Adrenal gland (tissue), 9 donors: ENCODE measurements at regions not wholly inside any gene's neighbourhood (a gene's known extent, or its start where the extent isn't known, plus 50 kb on each side); places are given as distances from the start of the nearest gene placed in this dataset.
"Not testable (repeated sequence)": the region's sequence is repeated elsewhere in the genome, so short reads cannot be mapped to it uniquely, and the experiment has no call there.

ENCODE experiments used
- DNase-seq, 7 donors: peaks; one replicate each; pipeline ENCODE4 v3.0.0-alpha.2; 2019 to 2020
- H3K27ac ChIP-seq, 5 donors: fragments of 200-600 bp; sonication (generic) in 4 of 5; 1 replicate in 3 of 5; 2 replicates in 2 of 5; pipeline versions ENCODE4 v1.5.1 to v1.8.0; 2016 to 2020; ENCODE audit warnings: mild to moderate bottlenecking in 1 of 5
- H3K27me3 ChIP-seq: fragments of 200-600 bp; 2 replicates; pipeline ENCODE4 v1.8.0; 2021
- H3K36me3 ChIP-seq, 2 donors: fragments of 200-600 bp; replicated peaks in 1 of 2; 1 replicate in 1 of 2; 2 replicates in 1 of 2; pipeline versions ENCODE4 v1.5.1 to v1.8.0; 2018 to 2022
- H3K4me1 ChIP-seq, 2 donors: fragments of 200-600 bp; replicated peaks in 1 of 2; 1 replicate in 1 of 2; 2 replicates in 1 of 2; pipeline versions ENCODE4 v1.5.1 to v1.8.0; 2018 to 2021
- H3K4me3 ChIP-seq, 4 donors: fragments of 200-600 bp; sonication (generic) in 3 of 4; one replicate each; pipeline ENCODE4 v1.5.1; 2016 to 2018
- H3K9me3 ChIP-seq, 3 donors: fragments of 200-600 bp; sonication (generic) in 1 of 3; replicated peaks in 1 of 3; 1 replicate in 2 of 3; 2 replicates in 1 of 3; pipeline versions ENCODE4 v1.5.1 to v1.8.0; 2016 to 2021
- POLR2A ChIP-seq, 2 donors: fragments of 450-650 bp; IDR thresholded peaks; one replicate each; pipeline ENCODE4 v1.6.1; 2017; ENCODE audit warnings: antibody characterized with exemption in 2 of 2, mild to moderate bottlenecking in 2 of 2, moderate library complexity in 1 of 2
- WGBS, 4 donors: extraction: QIAGEN DNeasy Blood & Tissue Kit in 2 of 4; methylation state at CpG; one replicate each; pipeline versions ENCODE4 v1.1.5 to v1.1.7; 2013 to 2017; 5-methylcytosine and 5-hydroxymethylcytosine counted together
- intact Hi-C, 2 donors: fragments of 100-400 bp; cut with DNase I; formaldehyde crosslinking; loops; one replicate each; pipeline versions ENCODE4 v1.14.1 to v1.15.0; 2022 to 2023
- TF ChIP-seq, protein P1 (sequence below), 6 experiments: fragments of 450-650 bp in 4 of 6; fragments of 200-600 bp in 2 of 6; sonication (generic) in 1 of 6; IDR thresholded peaks; 1 replicate in 5 of 6; 2 replicates in 1 of 6; pipeline versions ENCODE4 v1.5.1 to v1.8.0; 2016 to 2021; ENCODE audit warnings: antibody characterized with exemption in 6 of 6, mild to moderate bottlenecking in 2 of 6, moderate library complexity in 1 of 6
- donor health status: healthy with polysubstance abuse.
- donor health status: Bipolar disorder and iron deficiency.
- donor health status: DM: yes; HTN: yes; CAD: no.
- donor health status: DM: no; HTN: no; CAD: no.
- donor health status: DM: no; HTN: no; CAD: no.

DNA sequence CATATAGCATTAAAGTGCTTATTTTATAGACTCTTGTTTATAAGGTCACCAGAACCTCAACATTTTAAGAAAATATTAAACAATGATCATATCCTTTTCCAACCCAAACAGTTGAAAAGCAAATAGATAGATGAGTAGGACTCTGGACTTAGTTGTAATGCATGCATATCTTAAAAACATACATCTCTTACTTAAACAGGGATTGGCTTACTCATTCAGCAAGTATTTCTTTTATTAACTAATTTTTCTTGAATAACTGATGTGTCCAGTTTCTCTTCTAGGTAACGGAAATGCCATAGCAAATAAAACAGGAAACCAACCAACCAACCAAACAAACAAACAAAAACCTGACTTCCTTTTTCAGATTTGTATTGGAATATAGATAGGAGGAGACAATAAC, 70.9 kb upstream of the NBPF4 start:
- WGBS, 4 donors: 62 to 67% (median 65%) methylated on average over 1 of the region's 1 CpG
- intact Hi-C loops: no loop called here
- no peaks in the 10 kb centered on the region for H3K4me1 ChIP-seq
- no peaks in the 10 kb centered on the region for H3K9me3 ChIP-seq
- DNase-seq: no peak
- no peak overlapping the region for H3K4me3 ChIP-seq
- TF ChIP-seq POLR2A (IDR thresholded peaks at IDR 0.05): no peak
- TF ChIP-seq, protein P1, sequence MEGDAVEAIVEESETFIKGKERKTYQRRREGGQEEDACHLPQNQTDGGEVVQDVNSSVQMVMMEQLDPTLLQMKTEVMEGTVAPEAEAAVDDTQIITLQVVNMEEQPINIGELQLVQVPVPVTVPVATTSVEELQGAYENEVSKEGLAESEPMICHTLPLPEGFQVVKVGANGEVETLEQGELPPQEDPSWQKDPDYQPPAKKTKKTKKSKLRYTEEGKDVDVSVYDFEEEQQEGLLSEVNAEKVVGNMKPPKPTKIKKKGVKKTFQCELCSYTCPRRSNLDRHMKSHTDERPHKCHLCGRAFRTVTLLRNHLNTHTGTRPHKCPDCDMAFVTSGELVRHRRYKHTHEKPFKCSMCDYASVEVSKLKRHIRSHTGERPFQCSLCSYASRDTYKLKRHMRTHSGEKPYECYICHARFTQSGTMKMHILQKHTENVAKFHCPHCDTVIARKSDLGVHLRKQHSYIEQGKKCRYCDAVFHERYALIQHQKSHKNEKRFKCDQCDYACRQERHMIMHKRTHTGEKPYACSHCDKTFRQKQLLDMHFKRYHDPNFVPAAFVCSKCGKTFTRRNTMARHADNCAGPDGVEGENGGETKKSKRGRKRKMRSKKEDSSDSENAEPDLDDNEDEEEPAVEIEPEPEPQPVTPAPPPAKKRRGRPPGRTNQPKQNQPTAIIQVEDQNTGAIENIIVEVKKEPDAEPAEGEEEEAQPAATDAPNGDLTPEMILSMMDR (IDR thresholded peaks at IDR 0.05): no peak
- H3K27me3 ChIP-seq: no peaks in the 10 kb centered on the region
- H3K27ac ChIP-seq: no peak overlapping the region
- no peaks in the 10 kb centered on the region for H3K36me3 ChIP-seq

DNA sequence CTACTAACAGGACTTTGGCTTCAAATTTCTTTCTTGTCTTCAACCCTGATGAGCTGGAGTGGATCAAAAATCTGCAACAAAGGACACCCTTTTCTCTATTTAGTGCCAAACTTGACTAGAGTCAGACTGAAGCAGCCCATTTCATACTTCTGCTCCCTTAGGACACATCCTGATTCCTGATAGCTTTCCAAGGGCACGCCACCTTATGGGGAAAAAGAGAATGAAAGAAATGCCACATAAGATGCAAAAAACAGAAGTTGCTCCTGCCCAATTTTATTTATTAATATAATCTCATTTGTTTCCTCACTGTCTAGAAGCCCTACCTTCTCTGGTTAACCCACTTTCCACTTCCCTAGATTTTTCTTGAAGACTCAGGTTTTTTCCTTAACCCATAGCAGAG, 72.7 kb upstream of the NBPF4 start:
- no peaks in the 10 kb centered on the region for H3K27me3 ChIP-seq
- no peak overlapping the region for H3K4me3 ChIP-seq
- TF ChIP-seq, protein P1 (IDR thresholded peaks at IDR 0.05): peak in 2 of 6 experiments; percentile 13 to 22
- TF ChIP-seq POLR2A (IDR thresholded peaks at IDR 0.05): no peak
- 39 to 60% (median 52%) methylated on average over 1 of the region's 1 CpG for WGBS, 4 donors
- DNase-seq: no peak
- H3K27ac ChIP-seq: no peak overlapping the region
- no peaks in the 10 kb centered on the region for H3K36me3 ChIP-seq
- no peaks in the 10 kb centered on the region for H3K9me3 ChIP-seq
- no peaks in the 10 kb centered on the region for H3K4me1 ChIP-seq
- intact Hi-C loops: no loop called here

DNA sequence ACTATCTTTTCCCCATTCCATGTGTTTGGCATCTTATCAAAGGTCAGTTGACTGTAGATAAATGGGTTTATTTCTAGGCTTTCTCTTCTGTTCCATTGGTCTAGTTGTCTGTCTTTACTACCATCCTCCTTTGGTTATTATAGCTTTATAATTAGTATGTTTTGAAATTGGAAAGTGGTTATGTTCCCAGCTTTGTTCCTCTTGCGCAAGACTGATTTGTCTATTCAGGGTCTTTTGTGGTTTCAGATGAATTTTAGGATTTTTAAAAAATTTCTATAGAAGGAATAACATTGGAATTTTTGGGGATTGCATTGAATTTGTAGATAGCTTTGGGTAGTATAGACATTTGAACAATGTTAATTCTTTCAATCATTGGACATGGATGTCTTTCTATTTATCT, 77.0 kb upstream of the NBPF4 start:
- Histone ChIP-seq H3K36me3 (no peaks in the 10 kb centered on the region), H3K9me3 (no peaks in the 10 kb centered on the region), H3K27ac (no peak overlapping the region), H3K4me1 (no peaks in the 10 kb centered on the region), H3K27me3 (no peaks in the 10 kb centered on the region), H3K4me3 (no peak overlapping the region)
- intact Hi-C loops: no loop called here
- no peak for DNase-seq
- 94 to 98% (median 96%) methylated on average over 1 of the region's 1 CpG for WGBS, 4 donors
- TF ChIP-seq POLR2A (IDR thresholded peaks at IDR 0.05): no peak
- TF ChIP-seq, protein P1 (IDR thresholded peaks at IDR 0.05): no peak

DNA sequence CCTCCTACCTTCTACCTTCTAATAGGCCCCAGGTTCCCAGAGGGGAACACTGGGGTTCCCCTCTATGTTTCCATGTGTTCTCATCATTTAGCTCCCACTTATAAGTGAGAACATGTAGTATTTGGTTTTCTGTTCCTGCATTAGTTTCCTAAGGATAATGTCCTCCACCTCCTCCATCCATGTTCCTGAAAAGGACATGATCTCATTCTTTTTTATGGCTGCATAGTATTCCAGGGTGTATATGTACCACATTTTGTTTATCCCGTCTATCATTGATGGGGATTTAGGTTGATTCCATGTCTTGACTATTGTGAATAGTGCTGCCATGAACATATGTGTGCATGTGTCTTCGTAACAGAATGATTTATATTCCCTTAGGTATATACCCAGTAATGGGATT, 81.5 kb upstream of the NBPF4 start:
- intact Hi-C loops, H3K4me1 ChIP-seq, H3K27ac ChIP-seq, H3K4me3 ChIP-seq, H3K9me3 ChIP-seq, H3K27me3 ChIP-seq, H3K36me3 ChIP-seq, DNase-seq: not testable (repeated sequence)
- 65 to 80% (median 76%) methylated on average over 2 of the region's 2 CpGs for WGBS, 4 donors

DNA sequence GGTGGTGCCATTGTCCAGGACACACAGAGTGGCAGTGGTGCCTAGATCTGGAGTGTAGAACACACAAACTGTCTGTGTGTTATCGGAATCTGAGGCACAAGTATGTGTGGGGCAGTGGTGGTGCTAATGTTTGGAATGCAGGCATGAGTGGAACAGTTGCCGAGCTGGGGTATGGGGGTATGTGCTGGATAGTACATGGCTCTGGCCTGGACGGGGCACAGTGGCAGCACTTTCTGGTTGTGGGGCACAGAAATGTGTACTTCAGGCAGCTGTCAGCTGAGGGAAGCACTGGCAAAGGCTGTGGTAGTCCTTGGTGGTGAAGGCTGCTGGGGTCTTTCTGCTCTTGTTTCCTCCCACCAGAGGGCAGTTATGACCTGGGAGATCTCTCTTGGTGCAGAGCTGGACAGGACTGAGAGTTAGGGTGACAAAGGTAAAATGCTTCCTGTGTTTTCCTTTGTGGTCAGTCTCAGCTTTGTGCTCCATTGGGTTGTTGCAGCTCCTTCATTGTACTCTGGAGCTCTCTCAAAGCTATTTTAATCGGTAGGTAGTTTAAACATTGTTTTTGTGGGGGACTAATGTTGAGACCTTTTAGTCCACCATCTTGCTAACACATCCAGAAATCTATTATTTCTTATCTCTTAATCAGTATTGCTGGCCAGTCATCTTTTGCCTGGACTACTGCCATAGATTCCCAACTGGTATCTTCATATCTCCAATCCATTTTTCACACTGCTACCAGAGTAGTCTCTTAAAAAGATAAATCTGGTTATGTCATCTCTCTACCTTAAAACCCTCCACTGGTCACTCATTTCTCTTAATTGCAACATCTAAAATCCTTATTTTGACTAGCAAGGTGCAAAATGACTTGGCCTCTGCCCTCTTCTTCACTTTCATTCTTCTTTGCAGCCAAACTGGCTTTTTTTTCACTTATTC, 83.9 kb upstream of the NBPF4 start:
- H3K27ac ChIP-seq: no peak overlapping the region
- no peak overlapping the region for H3K4me3 ChIP-seq
- intact Hi-C loops: no loop called here
- WGBS, 4 donors: 64 to 82% (median 73%) methylated on average over 4 of the region's 4 CpGs
- no peak for DNase-seq
- no peaks in the 10 kb centered on the region for H3K27me3 ChIP-seq
- TF ChIP-seq, protein P1 (IDR thresholded peaks at IDR 0.05): no peak
- no peak for TF ChIP-seq POLR2A (IDR thresholded peaks at IDR 0.05)
- H3K9me3 ChIP-seq: no peaks in the 10 kb centered on the region
- H3K4me1 ChIP-seq: no peaks in the 10 kb centered on the region
- H3K36me3 ChIP-seq: no peaks in the 10 kb centered on the region
